Activated CD4-positive, alpha-beta T cell treated with anti-CD3 and anti-CD28 coated beads for 36 hours (primary cell): ENCODE measurements at regions not wholly inside any gene's neighbourhood (a gene's known extent, or its start where the extent isn't known, plus 50 kb on each side); places are given as distances from the start of the nearest gene placed in this dataset.

Source experiments
- ATAC-seq: fragments of 200-7000 bp; cut with Tn5 transposase; one replicate; pipeline ENCODE4 v1.10.0; 2021; ENCODE audit warnings: mild to moderate bottlenecking, moderate library complexity
- CTCF ChIA-PET: fragments of 350-600 bp; sonication (Branson Sonifier 250); formaldehyde crosslinking; loops from one replicate; lab custom pipeline; 2021; ENCODE audit warnings: antibody characterized with exemption; lab: Charles Lee
- POLR2A ChIA-PET: fragments of 350-600 bp; sonication (Branson Sonifier 250); formaldehyde crosslinking; loops from one replicate; lab custom pipeline; 2021; ENCODE audit warnings: antibody characterized with exemption, inconsistent platforms; lab: Charles Lee
- DNase-seq: peaks from one replicate; pipeline ENCODE4 v3.0.0-alpha.2; 2020
- H3K27ac Mint-ChIP-seq: one replicate; pipeline ENCODE4 v1.8.0; 2021; ENCODE audit warnings: mixed read lengths
- H3K27me3 Mint-ChIP-seq: one replicate; pipeline ENCODE4 v1.8.0; 2021; ENCODE audit warnings: mixed read lengths
- H3K36me3 Mint-ChIP-seq: one replicate; pipeline ENCODE4 v1.8.0; 2021; ENCODE audit warnings: low read depth, mixed read lengths
- H3K4me1 Mint-ChIP-seq: one replicate; pipeline ENCODE4 v1.8.0; 2021; ENCODE audit warnings: mixed read lengths
- H3K4me3 Mint-ChIP-seq: one replicate; pipeline ENCODE4 v1.8.0; 2021; ENCODE audit warnings: mild to moderate bottlenecking, moderate library complexity, mixed read lengths
- H3K9me3 Mint-ChIP-seq: one replicate; pipeline ENCODE4 v1.8.0; 2021; ENCODE audit warnings: low read depth, mixed read lengths
- intact Hi-C, 2 experiments: fragments of 100-400 bp; cut with DNase I in 1 of 2; cut with micrococcal nuclease in 1 of 2; formaldehyde crosslinking; loops; one replicate each; pipeline versions ENCODE4 v1.14.2 to v1.15.1; 2022 to 2024; cut with DNase I, micrococcal nuclease

GRCh38 chr10:120975868-120976225 lies 124.7 kb downstream of the WDR11 start:
- Mint-ChIP-seq H3K36me3 (no peaks in the 10 kb centered on the region), H3K27ac (no peak overlapping the region), H3K4me1 (peaks cover 3% of the 10 kb centered on the region), H3K4me3 (no peak overlapping the region), H3K9me3 (no peaks in the 10 kb centered on the region), H3K27me3 (peaks cover 39% of the 10 kb centered on the region)
- ChIA-PET POLR2A (no interaction called here), CTCF (no interaction called here)
- ATAC-seq (no peak), DNase-seq (no peak)
- intact Hi-C loops = no loop called here

- Mint-ChIP-seq H3K27ac (no peak overlapping the region), H3K27me3 (peaks cover 44% of the 10 kb centered on the region), H3K36me3 (no peaks in the 10 kb centered on the region), H3K4me1 (peaks cover 3% of the 10 kb centered on the region), H3K9me3 (no peaks in the 10 kb centered on the region), H3K4me3 (no peak overlapping the region)
- DNase-seq (no peak), ATAC-seq (no peak)
- ChIA-PET CTCF (no interaction called here), POLR2A (no interaction called here)
- intact Hi-C loops = no loop called here
Observed at GRCh38 chr10:120977897-120978296, 126.7 kb downstream of the WDR11 start.

GRCh38 chr10:120978589-120979252 lies 127.6 kb downstream of the WDR11 start:
- intact Hi-C loops = no loop called here
- ChIA-PET POLR2A (no interaction called here), CTCF (no interaction called here)
- Mint-ChIP-seq H3K27ac (no peak overlapping the region), H3K4me3 (no peak overlapping the region), H3K36me3 (no peaks in the 10 kb centered on the region), H3K4me1 (peaks cover 3% of the 10 kb centered on the region), H3K9me3 (no peaks in the 10 kb centered on the region), H3K27me3 (peaks cover 45% of the 10 kb centered on the region)
- DNase-seq = no peak
- ATAC-seq = no peak

- intact Hi-C loops = no loop called here
- no peak overlapping the region for H3K4me3 Mint-ChIP-seq
- H3K27ac Mint-ChIP-seq = no peak overlapping the region
- H3K4me1 Mint-ChIP-seq = peaks cover 3% of the 10 kb centered on the region
- H3K36me3 Mint-ChIP-seq = no peaks in the 10 kb centered on the region
- no peaks in the 10 kb centered on the region for H3K9me3 Mint-ChIP-seq
- DNase-seq (peak; percentile 44), ATAC-seq (peak; percentile 58)
- CTCF ChIA-PET = no interaction called here
- POLR2A ChIA-PET = no interaction called here
- peaks cover 45% of the 10 kb centered on the region for H3K27me3 Mint-ChIP-seq
Observed at GRCh38 chr10:120979435-120980278, 128.5 kb downstream of the WDR11 start.

GRCh38 chr10:120980279-120981255 lies 129.4 kb downstream of the WDR11 start:
- no peaks in the 10 kb centered on the region for H3K36me3 Mint-ChIP-seq
- intact Hi-C loops = no loop called here
- H3K27me3 Mint-ChIP-seq = peaks cover 44% of the 10 kb centered on the region
- no peaks in the 10 kb centered on the region for H3K9me3 Mint-ChIP-seq
- DNase-seq (no peak), ATAC-seq (no peak)
- no peak overlapping the region for H3K27ac Mint-ChIP-seq
- CTCF ChIA-PET = no interaction called here
- no peak overlapping the region for H3K4me3 Mint-ChIP-seq
- POLR2A ChIA-PET = no interaction called here
- H3K4me1 Mint-ChIP-seq = peaks cover 3% of the 10 kb centered on the region

GRCh38 chr10:120981601-120982391 lies 130.6 kb downstream of the WDR11 start:
- DNase-seq (no peak), ATAC-seq (no peak)
- Mint-ChIP-seq H3K27me3 (peaks cover 40% of the 10 kb centered on the region), H3K27ac (no peak overlapping the region), H3K36me3 (no peaks in the 10 kb centered on the region), H3K4me3 (no peak overlapping the region), H3K9me3 (no peaks in the 10 kb centered on the region), H3K4me1 (peaks cover 3% of the 10 kb centered on the region)
- intact Hi-C loops = no loop called here
- CTCF ChIA-PET = no interaction called here
- POLR2A ChIA-PET = no interaction called here

- H3K27ac Mint-ChIP-seq = no peak overlapping the region
- no peaks in the 10 kb centered on the region for H3K9me3 Mint-ChIP-seq
- H3K4me3 Mint-ChIP-seq = no peak overlapping the region
- ChIA-PET CTCF (no interaction called here), POLR2A (no interaction called here)
- DNase-seq = no peak
- ATAC-seq = no peak
- no peaks in the 10 kb centered on the region for H3K36me3 Mint-ChIP-seq
- H3K4me1 Mint-ChIP-seq = peaks cover 3% of the 10 kb centered on the region
- intact Hi-C loops = no loop called here
- H3K27me3 Mint-ChIP-seq = peaks cover 39% of the 10 kb centered on the region
Observed at GRCh38 chr10:120982507-120982906, 131.3 kb downstream of the WDR11 start.

GRCh38 chr10:120983721-120984120 lies 132.6 kb downstream of the WDR11 start:
- Mint-ChIP-seq H3K27ac (no peak overlapping the region), H3K9me3 (peaks cover 3% of the 10 kb centered on the region), H3K4me1 (peaks cover 3% of the 10 kb centered on the region), H3K4me3 (no peak overlapping the region), H3K27me3 (peaks cover 32% of the 10 kb centered on the region), H3K36me3 (no peaks in the 10 kb centered on the region)
- intact Hi-C loops = no loop called here
- no peak for DNase-seq
- no peak for ATAC-seq
- POLR2A ChIA-PET = no interaction called here
- CTCF ChIA-PET = no interaction called here

GRCh38 chr10:120984221-120984620 lies 133.1 kb downstream of the WDR11 start:
- Mint-ChIP-seq H3K9me3 (peaks cover 5% of the 10 kb centered on the region), H3K4me3 (no peak overlapping the region), H3K4me1 (peaks cover 3% of the 10 kb centered on the region), H3K27me3 (peaks cover 30% of the 10 kb centered on the region), H3K36me3 (no peaks in the 10 kb centered on the region), H3K27ac (no peak overlapping the region)
- CTCF ChIA-PET = no interaction called here
- DNase-seq = no peak
- POLR2A ChIA-PET = no interaction called here
- no peak for ATAC-seq
- intact Hi-C loops = no loop called here

- no peak for DNase-seq
- H3K27me3 Mint-ChIP-seq = peaks cover 12% of the 10 kb centered on the region
- H3K4me1 Mint-ChIP-seq = no peaks in the 10 kb centered on the region
- ATAC-seq = no peak
- no peaks in the 10 kb centered on the region for H3K36me3 Mint-ChIP-seq
- intact Hi-C loops = no loop called here
- H3K4me3 Mint-ChIP-seq = no peak overlapping the region
- ChIA-PET CTCF (interaction anchor here (0.6 kb wide), 1 partner anchor 627 kb away, joined by 4 read pairs; no protein-coding TSS in a partner anchor), POLR2A (no interaction called here)
- H3K9me3 Mint-ChIP-seq = peaks cover 15% of the 10 kb centered on the region
- no peak overlapping the region for H3K27ac Mint-ChIP-seq
Observed at GRCh38 chr10:120987359-120987758, 136.2 kb downstream of the WDR11 start.

- ChIA-PET POLR2A (no interaction called here), CTCF (no interaction called here)
- no peak for ATAC-seq
Observed at GRCh38 chr10:120988751-120989150, 137.6 kb downstream of the WDR11 start.

More at GRCh38 chr10:120988751-120989150, 137.6 kb downstream of the WDR11 start:
- Mint-ChIP-seq H3K27ac (no peak overlapping the region), H3K4me1 (no peaks in the 10 kb centered on the region), H3K4me3 (no peak overlapping the region), H3K27me3 (peaks cover 10% of the 10 kb centered on the region), H3K9me3 (peaks cover 15% of the 10 kb centered on the region), H3K36me3 (no peaks in the 10 kb centered on the region)
- DNase-seq = no peak
- intact Hi-C loops = no loop called here
